Astrocyte (in vitro differentiated cells and primary cell): ENCODE measurements at regions not wholly inside any gene's neighbourhood (a gene's known extent, or its start where the extent isn't known, plus 50 kb on each side); places are given as distances from the start of the nearest gene placed in this dataset.

Experiments used
- EZH2 ChIP-seq: IDR thresholded peaks from 2 replicates; pipeline ENCODE4 v1.6.1; 2012; ENCODE audit warnings: mild to moderate bottlenecking, low read length, inconsistent platforms; ENCODE audit not compliant: insufficient read depth
- TF ChIP-seq, protein P1 (sequence below): IDR thresholded peaks from 2 replicates; pipeline ENCODE4 v1.5.1; 2011; ENCODE audit warnings: low read depth, mild to moderate bottlenecking, inconsistent platforms, low read length, moderate library complexity; ENCODE audit not compliant: insufficient read depth

GRCh38 chr18:53798516-53798915, 426.0 kb downstream of the MBD2 start:
- TF ChIP-seq, protein P1, sequence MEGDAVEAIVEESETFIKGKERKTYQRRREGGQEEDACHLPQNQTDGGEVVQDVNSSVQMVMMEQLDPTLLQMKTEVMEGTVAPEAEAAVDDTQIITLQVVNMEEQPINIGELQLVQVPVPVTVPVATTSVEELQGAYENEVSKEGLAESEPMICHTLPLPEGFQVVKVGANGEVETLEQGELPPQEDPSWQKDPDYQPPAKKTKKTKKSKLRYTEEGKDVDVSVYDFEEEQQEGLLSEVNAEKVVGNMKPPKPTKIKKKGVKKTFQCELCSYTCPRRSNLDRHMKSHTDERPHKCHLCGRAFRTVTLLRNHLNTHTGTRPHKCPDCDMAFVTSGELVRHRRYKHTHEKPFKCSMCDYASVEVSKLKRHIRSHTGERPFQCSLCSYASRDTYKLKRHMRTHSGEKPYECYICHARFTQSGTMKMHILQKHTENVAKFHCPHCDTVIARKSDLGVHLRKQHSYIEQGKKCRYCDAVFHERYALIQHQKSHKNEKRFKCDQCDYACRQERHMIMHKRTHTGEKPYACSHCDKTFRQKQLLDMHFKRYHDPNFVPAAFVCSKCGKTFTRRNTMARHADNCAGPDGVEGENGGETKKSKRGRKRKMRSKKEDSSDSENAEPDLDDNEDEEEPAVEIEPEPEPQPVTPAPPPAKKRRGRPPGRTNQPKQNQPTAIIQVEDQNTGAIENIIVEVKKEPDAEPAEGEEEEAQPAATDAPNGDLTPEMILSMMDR: no peak
- TF ChIP-seq EZH2: no peak
